GM06990 (cell line): ENCODE measurements at regions not wholly inside any gene's neighbourhood (a gene's known extent, or its start where the extent isn't known, plus 50 kb on each side); places are given as distances from the start of the nearest gene placed in this dataset.

Experiments
- DNase-seq: peaks from one replicate; pipeline ENCODE4 v3.0.0-alpha.2; 2011; ENCODE audit not compliant: insufficient read length; ENCODE audit errors: extremely low read depth
- H3K27me3 ChIP-seq: replicated peaks from 2 replicates; pipeline ENCODE4 v1.6.0; 2011; ENCODE audit warnings: low read length; ENCODE audit not compliant: control insufficient read depth, insufficient read depth
- H3K36me3 ChIP-seq: 2 replicates; pipeline ENCODE4 v1.5.1; 2011; ENCODE audit warnings: low read length; ENCODE audit not compliant: control insufficient read depth, insufficient read depth
- H3K4me3 ChIP-seq: replicated peaks from 2 replicates; pipeline ENCODE4 v1.5.1; 2011; ENCODE audit warnings: low read depth, mild to moderate bottlenecking, control low read depth, low read length
- CTCF ChIP-seq: IDR thresholded peaks from 2 replicates; pipeline ENCODE4 v1.5.1; 2011; ENCODE audit warnings: low read length, control low read depth, mild to moderate bottlenecking, inconsistent platforms; ENCODE audit not compliant: insufficient read depth, poor library complexity, severe bottlenecking

DNA sequence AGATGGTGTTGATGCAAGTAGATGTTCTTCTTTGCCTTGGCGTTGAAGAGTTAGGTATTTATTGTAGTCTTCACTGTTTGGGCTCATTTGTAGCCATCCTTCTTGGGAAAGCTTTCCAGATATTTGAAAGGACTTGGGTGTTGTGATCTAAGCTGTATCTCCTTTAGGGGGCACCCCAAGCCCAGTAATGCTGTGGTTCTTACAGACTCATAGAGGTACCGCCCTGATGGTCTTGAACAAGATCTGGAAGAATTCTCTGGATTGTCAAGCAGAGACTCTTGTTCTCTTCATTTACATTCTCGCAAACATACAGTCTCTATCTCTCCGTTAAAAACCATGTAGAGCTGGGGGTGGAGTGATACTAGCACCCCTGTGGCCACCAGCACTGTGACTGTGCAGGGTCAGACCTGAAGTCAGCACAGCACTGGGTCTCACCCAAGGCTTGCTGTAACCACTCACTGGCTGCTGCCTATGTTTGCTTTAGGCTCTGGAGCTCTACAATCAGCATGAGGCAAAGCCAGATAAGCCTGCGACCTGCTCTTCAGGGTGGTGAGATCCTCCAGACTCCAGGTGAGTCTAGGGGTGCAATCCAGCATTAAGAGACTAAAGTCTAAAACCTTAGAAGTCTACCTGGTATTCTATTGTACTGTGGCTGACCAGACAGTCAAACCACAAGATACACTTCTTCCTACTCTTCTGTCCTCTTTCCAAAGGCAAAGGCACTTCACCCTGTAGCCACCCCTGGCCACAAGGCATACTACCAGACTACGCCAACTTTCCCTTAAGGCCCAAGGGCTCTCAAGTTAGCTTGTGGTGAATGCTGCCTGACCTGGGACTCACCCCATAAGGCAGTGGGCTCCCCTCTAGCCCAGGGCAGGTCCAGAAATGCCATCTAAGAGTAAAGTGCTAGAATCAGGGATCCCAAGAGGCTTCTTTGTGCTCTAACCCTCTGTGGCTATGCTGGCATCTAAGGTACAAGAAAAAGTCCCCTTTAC, 209.7 kb upstream of the TMEM196 start:
- Histone ChIP-seq H3K36me3 (no peaks in the 10 kb centered on the region), H3K27me3 (no peaks in the 10 kb centered on the region), H3K4me3 (no peak overlapping the region)
- DNase-seq: no peak
- peak; percentile 41 for TF ChIP-seq CTCF

GRCh38 chr7:19973581-19973980, 200.2 kb upstream of the TMEM196 start:
- no peaks in the 10 kb centered on the region for H3K36me3 ChIP-seq
- no peak overlapping the region for H3K4me3 ChIP-seq
- no peak for TF ChIP-seq CTCF
- no peaks in the 10 kb centered on the region for H3K27me3 ChIP-seq
- DNase-seq: no peak

GRCh38 chr7:19972876-19973275, 199.5 kb upstream of the TMEM196 start:
- DNase-seq: no peak
- no peak overlapping the region for H3K4me3 ChIP-seq
- H3K27me3 ChIP-seq: no peaks in the 10 kb centered on the region
- H3K36me3 ChIP-seq: no peaks in the 10 kb centered on the region
- TF ChIP-seq CTCF: no peak

DNA sequence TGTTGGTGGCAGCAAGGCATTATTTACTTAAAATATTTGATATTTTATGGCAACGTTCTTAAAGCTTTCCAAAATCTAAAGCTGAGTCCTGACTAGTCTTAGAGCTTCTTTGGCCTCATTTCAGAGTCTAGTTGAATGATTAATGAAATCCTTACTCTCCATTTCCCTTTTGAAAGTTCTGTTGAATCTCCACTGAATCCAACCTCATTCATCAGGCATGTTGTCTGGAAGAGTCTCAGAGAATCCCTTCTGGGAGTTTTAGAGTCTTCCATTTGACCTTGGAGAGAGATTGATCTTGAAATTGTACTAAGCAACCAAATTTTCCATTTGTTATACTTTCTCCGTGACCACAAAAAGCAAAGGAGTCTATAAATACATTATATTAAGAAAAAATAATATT, 198.5 kb upstream of the TMEM196 start:
- no peak for DNase-seq
- TF ChIP-seq CTCF: no peak
- no peaks in the 10 kb centered on the region for H3K27me3 ChIP-seq
- H3K36me3 ChIP-seq: no peaks in the 10 kb centered on the region
- H3K4me3 ChIP-seq: no peak overlapping the region

- no peak for TF ChIP-seq CTCF
- no peaks in the 10 kb centered on the region for H3K36me3 ChIP-seq
- H3K27me3 ChIP-seq: no peaks in the 10 kb centered on the region
- H3K4me3 ChIP-seq: no peak overlapping the region
- DNase-seq: no peak
Observed at GRCh38 chr7:19970514-19970913, 197.1 kb upstream of the TMEM196 start.
